HEK293 (cell line): ENCODE measurements at regions not wholly inside any gene's neighbourhood (a gene's known extent, or its start where the extent isn't known, plus 50 kb on each side); places are given as distances from the start of the nearest gene placed in this dataset.

Experiments
- CTCF ChIA-PET: fragments of 350-600 bp; formaldehyde crosslinking; extraction: SDS; loops from one replicate; lab custom pipeline; 2021; ENCODE audit warnings: antibody characterized with exemption; lab: Yijun Ruan, JAX
- POLR2A ChIA-PET: fragments of 300-600 bp; formaldehyde crosslinking; extraction: SDS; loops from one replicate; lab custom pipeline; 2020; ENCODE audit warnings: antibody characterized with exemption, inconsistent platforms; lab: Yijun Ruan, JAX
- H3K27ac ChIP-seq: fragments of 200-500 bp; sonication (Bioruptor generic); 2 replicates; pipeline ENCODE4 v1.5.1; 2014; ENCODE audit warnings: low read depth, low read length, control low read depth, inconsistent platforms; ENCODE audit errors: extremely low read depth
- H3K36me3 ChIP-seq, 2 experiments: fragments of 200-500 bp in 1 of 2; sonication (Bioruptor generic) in 1 of 2; 1 replicate in 1 of 2; 2 replicates in 1 of 2; pipeline ENCODE4 v1.5.1; 2014 to 2017; ENCODE audit warnings: inconsistent platforms in 2 of 2, low read length in 2 of 2; ENCODE audit not compliant: control insufficient read depth in 2 of 2, insufficient read depth in 1 of 2
- H3K4me1 ChIP-seq: fragments of 200-500 bp; sonication (Bioruptor generic); 2 replicates; pipeline ENCODE4 v1.5.1; 2014; ENCODE audit warnings: mild to moderate bottlenecking, low read length, inconsistent platforms; ENCODE audit not compliant: control insufficient read depth, insufficient read depth
- H3K4me3 ChIP-seq: 2 replicates; pipeline ENCODE4 v1.5.1; 2011; ENCODE audit warnings: low read depth, mild to moderate bottlenecking, control low read depth, low read length, moderate library complexity
- H3K9me3 ChIP-seq: fragments of 200-500 bp; sonication (Bioruptor generic); 2 replicates; pipeline ENCODE4 v1.5.1; 2014; ENCODE audit warnings: low read depth, low read length, inconsistent platforms; ENCODE audit not compliant: control insufficient read depth, insufficient read depth
- AEBP2 ChIP-seq: fragments of 450-650 bp; formaldehyde crosslinking; IDR thresholded peaks from 2 replicates; pipeline ENCODE4 v1.5.1; 2016; ENCODE audit warnings: missing biosample characterization, missing genetic modification characterization, borderline replicate concordance
- GLI2 ChIP-seq: fragments of 450-650 bp; formaldehyde crosslinking; IDR thresholded peaks from 2 replicates; pipeline ENCODE4; 2017; ENCODE audit warnings: missing biosample characterization, missing genetic modification characterization, low read depth, borderline replicate concordance
- INSM2 ChIP-seq: fragments of 450-650 bp; formaldehyde crosslinking; IDR thresholded peaks from 2 replicates; pipeline ENCODE4 v1.5.1; 2016; ENCODE audit warnings: missing biosample characterization, missing genetic modification characterization
- KLF9 ChIP-seq: fragments of 450-650 bp; formaldehyde crosslinking; IDR thresholded peaks from 2 replicates; pipeline ENCODE4 v1.5.1; 2016; ENCODE audit warnings: missing biosample characterization, missing genetic modification characterization, low read depth
- ZBTB44 ChIP-seq: fragments of 450-650 bp; IDR thresholded peaks from 2 replicates; pipeline ENCODE4 v1.5.1; 2018; ENCODE audit warnings: missing biosample characterization, mild to moderate bottlenecking, missing genetic modification characterization
- ZFHX2 ChIP-seq: fragments of 450-650 bp; formaldehyde crosslinking; conservative IDR thresholded peaks from 2 replicates; pipeline ENCODE4 v1.5.1; 2016; ENCODE audit warnings: missing biosample characterization, missing genetic modification characterization
- ZNF114 ChIP-seq: fragments of 450-650 bp; formaldehyde crosslinking; IDR thresholded peaks from 2 replicates; pipeline ENCODE4 v1.5.0; 2017; ENCODE audit warnings: missing biosample characterization, missing genetic modification characterization
- ZNF132 ChIP-seq: fragments of 450-650 bp; formaldehyde crosslinking; IDR thresholded peaks from 2 replicates; pipeline ENCODE4 v1.5.1; 2017; ENCODE audit warnings: missing biosample characterization, missing genetic modification characterization, borderline replicate concordance
- ZNF133 ChIP-seq: fragments of 450-650 bp; formaldehyde crosslinking; IDR thresholded peaks from 2 replicates; pipeline ENCODE4 v1.5.1; 2016; ENCODE audit warnings: missing biosample characterization, missing genetic modification characterization
- ZNF155 ChIP-seq: fragments of 450-650 bp; formaldehyde crosslinking; IDR thresholded peaks from 2 replicates; pipeline ENCODE4 v1.5.1; 2016; ENCODE audit warnings: missing biosample characterization, missing genetic modification characterization
- ZNF211 ChIP-seq: fragments of 450-650 bp; formaldehyde crosslinking; IDR thresholded peaks from 2 replicates; pipeline ENCODE4 v1.5.1; 2016; ENCODE audit warnings: low read depth, missing biosample characterization, missing genetic modification characterization
- ZNF335 ChIP-seq: fragments of 450-650 bp; formaldehyde crosslinking; conservative IDR thresholded peaks from 2 replicates; pipeline ENCODE4 v1.5.1; 2016; ENCODE audit warnings: missing biosample characterization, missing genetic modification characterization
- ZNF488 ChIP-seq: fragments of 450-650 bp; formaldehyde crosslinking; IDR thresholded peaks from 2 replicates; pipeline ENCODE4 v1.5.1; 2016; ENCODE audit warnings: missing biosample characterization, missing genetic modification characterization
- ZNF518A ChIP-seq: fragments of 450-650 bp; formaldehyde crosslinking; conservative IDR thresholded peaks from 2 replicates; pipeline ENCODE4 v1.5.1; 2016; ENCODE audit warnings: low read depth, missing biosample characterization, missing genetic modification characterization
- ZNF558 ChIP-seq: fragments of 450-650 bp; formaldehyde crosslinking; IDR thresholded peaks from 2 replicates; pipeline ENCODE4 v1.5.1; 2016; ENCODE audit warnings: missing biosample characterization, missing genetic modification characterization
- ZNF658 ChIP-seq: fragments of 450-650 bp; formaldehyde crosslinking; IDR thresholded peaks from 2 replicates; pipeline ENCODE4; 2016; ENCODE audit warnings: missing biosample characterization, missing genetic modification characterization
- ZNF670 ChIP-seq: fragments of 450-650 bp; formaldehyde crosslinking; IDR thresholded peaks from 2 replicates; pipeline ENCODE4 v1.5.1; 2016; ENCODE audit warnings: missing biosample characterization, missing genetic modification characterization, low read depth
- ZNF692 ChIP-seq: fragments of 450-650 bp; formaldehyde crosslinking; IDR thresholded peaks from 2 replicates; pipeline ENCODE4 v1.5.1; 2016; ENCODE audit warnings: missing biosample characterization, missing genetic modification characterization
- ZNF777 ChIP-seq: fragments of 450-650 bp; formaldehyde crosslinking; IDR thresholded peaks from 2 replicates; pipeline ENCODE4 v1.5.1; 2017; ENCODE audit warnings: missing biosample characterization, missing genetic modification characterization, borderline replicate concordance

GRCh38 chr18:27528925-27529521 is 343.9 kb upstream of the CHST9 start:
- POLR2A ChIA-PET, result no interaction called here
- H3K9me3 ChIP-seq, result no peaks in the 10 kb centered on the region
- no peaks in the 10 kb centered on the region for H3K36me3 ChIP-seq
- no peak overlapping the region for H3K27ac ChIP-seq
- TF ChIP-seq ZNF692 (no peak), ZNF114 (tag by site-specific recombination) (no peak), ZNF670 (tag by site-specific recombination) (no peak), ZNF777 (tag by site-specific recombination) (no peak), ZNF132 (no peak), KLF9 (tag by site-specific recombination) (no peak), ZNF211 (tag by site-specific recombination) (no peak), AEBP2 (tag by site-specific recombination) (no peak), ZNF335 (tag by site-specific recombination) (no peak), ZFHX2 (tag by site-specific recombination) (no peak), ZNF488 (no peak), ZBTB44 (tag by site-specific recombination) (no peak)
- CTCF ChIA-PET, result interaction anchor here (0.5 kb wide), 1 partner anchor 28 kb away, joined by 5 read pairs; no protein-coding TSS in a partner anchor
- no peaks in the 10 kb centered on the region for H3K4me1 ChIP-seq
- H3K4me3 ChIP-seq, result no peak overlapping the region

- H3K4me1 ChIP-seq, result no peaks in the 10 kb centered on the region
- no peaks in the 10 kb centered on the region for H3K36me3 ChIP-seq
- no peak overlapping the region for H3K27ac ChIP-seq
- H3K9me3 ChIP-seq, result no peaks in the 10 kb centered on the region
- POLR2A ChIA-PET, result no interaction called here
- CTCF ChIA-PET, result interaction anchor here (1.3 kb wide), 1 partner anchor 72 kb away, joined by 6 read pairs; no protein-coding TSS in a partner anchor
- no peak overlapping the region for H3K4me3 ChIP-seq
- TF ChIP-seq GLI2 (tag by site-specific recombination) (no peak), ZNF518A (tag by site-specific recombination) (no peak), ZNF670 (tag by site-specific recombination) (no peak), ZNF155 (tag by site-specific recombination) (no peak), ZNF132 (no peak), INSM2 (tag by site-specific recombination) (no peak), ZNF488 (no peak), ZNF133 (tag by site-specific recombination) (no peak), ZNF558 (no peak), ZNF658 (tag by site-specific recombination) (no peak)
Measured at GRCh38 chr18:27527856-27528255, 342.7 kb upstream of the CHST9 start.
